Liver (tissue), 8 donors: ENCODE measurements at regions not wholly inside any gene's neighbourhood (a gene's known extent, or its start where the extent isn't known, plus 50 kb on each side); places are given as distances from the start of the nearest gene placed in this dataset.
"Not testable (repeated sequence)": the region's sequence is repeated elsewhere in the genome, so short reads cannot be mapped to it uniquely, and the experiment has no call there.

Source experiments
- DNase-seq: peaks from one replicate; pipeline ENCODE4 v3.0.0-alpha.2; 2017; ENCODE audit warnings: low spot score
- H3K27ac ChIP-seq, 2 donors: one replicate each; pipeline ENCODE4 v1.7.0; 2013; ENCODE audit warnings: inconsistent platforms in 2 of 2, low read length in 2 of 2, control low read depth in 1 of 2, low read depth in 1 of 2, mild to moderate bottlenecking in 1 of 2
- H3K27me3 ChIP-seq, 4 donors: one replicate each; pipeline versions ENCODE4 v1.6.1 to v1.7.0; 2013; ENCODE audit warnings: low read length in 3 of 4, inconsistent platforms in 1 of 4, mild to moderate bottlenecking in 1 of 4, moderate library complexity in 1 of 4; ENCODE audit not compliant: control insufficient read depth in 4 of 4, insufficient read depth in 4 of 4
- H3K36me3 ChIP-seq, 4 donors: one replicate each; pipeline versions ENCODE4 v1.6.1 to v1.7.0; 2013; ENCODE audit warnings: low read length in 3 of 4, mild to moderate bottlenecking in 3 of 4, low read depth in 1 of 4, moderate library complexity in 1 of 4; ENCODE audit not compliant: control insufficient read depth in 4 of 4, insufficient read depth in 3 of 4
- H3K4me1 ChIP-seq, 4 donors: one replicate each; pipeline versions ENCODE4 v1.6.1 to v1.7.0; 2013; ENCODE audit warnings: low read length in 3 of 4, mild to moderate bottlenecking in 3 of 4, moderate library complexity in 1 of 4; ENCODE audit not compliant: control insufficient read depth in 4 of 4, insufficient read depth in 4 of 4
- H3K4me3 ChIP-seq, 3 donors: one replicate each; pipeline versions ENCODE4 v1.6.1 to v1.7.0; 2013; ENCODE audit warnings: low read length in 3 of 3, control low read depth in 1 of 3, low read depth in 1 of 3, mild to moderate bottlenecking in 1 of 3
- H3K9ac ChIP-seq, 2 donors: one replicate each; pipeline ENCODE4 v1.7.0; 2013; ENCODE audit warnings: low read length in 2 of 2, mild to moderate bottlenecking in 2 of 2, moderate library complexity in 2 of 2, control low read depth in 1 of 2, low read depth in 1 of 2
- H3K9me3 ChIP-seq, 4 donors: one replicate each; pipeline versions ENCODE4 v1.6.1 to v1.7.0; 2013; ENCODE audit warnings: low read length in 3 of 4; ENCODE audit not compliant: control insufficient read depth in 4 of 4
- ATF3 ChIP-seq: IDR thresholded peaks from 2 replicates; pipeline ENCODE4 v1.6.1; 2016; ENCODE audit warnings: antibody characterized with exemption
- CTCF ChIP-seq: fragments of 150-350 bp; IDR thresholded peaks from 2 replicates; pipeline ENCODE4 v1.5.1; 2017; ENCODE audit warnings: improper control_type of control experiment, low read depth, low read length; ENCODE audit not compliant: missing input control
- EGR1 ChIP-seq, 2 donors: IDR thresholded peaks; 2 replicates each; pipeline ENCODE4 v1.6.1; 2016 to 2018; ENCODE audit warnings: antibody characterized with exemption in 2 of 2, low read depth in 2 of 2
- FOXA1 ChIP-seq: IDR thresholded peaks from 2 replicates; pipeline ENCODE4 v1.6.1; 2016; ENCODE audit warnings: antibody characterized with exemption
- FOXA2 ChIP-seq: IDR thresholded peaks from 2 replicates; pipeline ENCODE4 v1.6.1; 2016; ENCODE audit warnings: antibody characterized with exemption
- GABPA ChIP-seq, 2 donors: IDR thresholded peaks in 1 of 2; conservative IDR thresholded peaks in 1 of 2; 2 replicates each; pipeline ENCODE4 v1.6.1; 2016; ENCODE audit warnings: antibody characterized with exemption in 2 of 2, mild to moderate bottlenecking in 1 of 2, moderate library complexity in 1 of 2
- HNF4A ChIP-seq, 2 donors: conservative IDR thresholded peaks; 2 replicates each; pipeline ENCODE4 v1.6.1; 2016; ENCODE audit warnings: antibody characterized with exemption in 2 of 2, mild to moderate bottlenecking in 2 of 2
- HNF4G ChIP-seq: IDR thresholded peaks from 2 replicates; pipeline ENCODE4 v1.6.1; 2016; ENCODE audit warnings: antibody characterized with exemption
- JUND ChIP-seq, 2 donors: IDR thresholded peaks; 2 replicates each; pipeline ENCODE4 v1.6.1; 2016; ENCODE audit warnings: antibody characterized with exemption in 2 of 2
- NR2F2 ChIP-seq: IDR thresholded peaks from 2 replicates; pipeline ENCODE4 v1.6.1; 2016; ENCODE audit warnings: antibody characterized with exemption
- RAD21 ChIP-seq, 2 donors: IDR thresholded peaks; 2 replicates each; pipeline ENCODE4 v1.6.1; 2016; ENCODE audit warnings: antibody characterized with exemption in 2 of 2, mild to moderate bottlenecking in 2 of 2
- RXRA ChIP-seq, 2 donors: IDR thresholded peaks; 2 replicates each; pipeline ENCODE4 v1.6.1; 2017 to 2018; ENCODE audit warnings: antibody characterized with exemption in 2 of 2, mild to moderate bottlenecking in 1 of 2
- SP1 ChIP-seq: IDR thresholded peaks from 2 replicates; pipeline ENCODE4 v1.6.1; 2018; ENCODE audit warnings: antibody characterized with exemption, mild to moderate bottlenecking
- TAF1 ChIP-seq: conservative IDR thresholded peaks from 2 replicates; pipeline ENCODE4 v1.6.1; 2016; ENCODE audit warnings: antibody characterized with exemption, mild to moderate bottlenecking
- YY1 ChIP-seq: IDR thresholded peaks from 2 replicates; pipeline ENCODE4 v1.6.1; 2016; ENCODE audit warnings: antibody characterized with exemption, mild to moderate bottlenecking
- WGBS: extraction: QIAGEN DNeasy Blood & Tissue Kit; methylation state at CpG from one replicate; pipeline ENCODE4 v1.1.7; 2013; 5-methylcytosine and 5-hydroxymethylcytosine counted together
- TF ChIP-seq, protein P1 (sequence below): IDR thresholded peaks from 2 replicates; pipeline ENCODE4 v1.6.1; 2016; ENCODE audit warnings: antibody characterized with exemption, mild to moderate bottlenecking
- TF ChIP-seq, protein P2 (sequence below): IDR thresholded peaks from 2 replicates; pipeline ENCODE4 v1.6.1; 2016; ENCODE audit warnings: antibody characterized with exemption
- TF ChIP-seq, protein P3 (sequence below): IDR thresholded peaks from 2 replicates; pipeline ENCODE4 v1.6.1; 2016; ENCODE audit warnings: antibody characterized with exemption
- donor health status: healthy.
- donor health status: healthy.
- donor health status: healthy.
- donor health status: healthy.
- donor health status: healthy.

DNA sequence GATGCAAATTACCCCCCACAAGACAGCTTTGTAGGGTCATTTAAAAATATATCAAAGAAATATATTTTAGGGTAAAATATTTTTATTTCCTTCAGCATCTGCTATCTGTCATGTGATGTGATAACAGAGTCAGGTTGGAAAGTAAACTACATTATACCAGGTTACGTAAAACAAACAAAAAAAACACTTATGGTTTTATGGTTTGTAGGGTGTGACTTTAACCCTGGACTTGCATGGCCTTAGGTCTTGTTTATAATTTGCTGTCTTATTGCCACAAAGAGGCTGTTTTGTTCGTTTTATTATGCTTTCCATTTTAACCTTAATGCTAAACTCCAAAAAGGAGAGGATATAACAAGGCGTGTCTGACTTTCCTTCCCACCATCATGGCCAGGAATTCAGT, 244.5 kb upstream of the MME start:
- Histone ChIP-seq H3K4me3 (no peak overlapping the region), H3K27me3 (peaks cover 0 to 6% (median 0%) of the 10 kb centered on the region in 4 donors), H3K27ac (no peak overlapping the region), H3K9me3 (no peaks in the 10 kb centered on the region), H3K4me1 (no peaks in the 10 kb centered on the region), H3K36me3 (no peaks in the 10 kb centered on the region), H3K9ac (no peak overlapping the region)
- 72% methylated on average over 3 of the region's 3 CpGs for WGBS
- TF ChIP-seq JUND (IDR thresholded peaks at IDR 0.05) (no peak), FOXA1 (no peak), HNF4G (no peak), ATF3 (no peak), GABPA (IDR thresholded peaks at IDR 0.05 in 1 of 2, conservative IDR thresholded peaks at IDR 0.05 in 1 of 2) (no peak), HNF4A (conservative IDR thresholded peaks at IDR 0.05) (no peak), EGR1 (IDR thresholded peaks at IDR 0.05; ENCODE audit: low read depth in 2 of 2) (no peak), CTCF (no peak), RAD21 (IDR thresholded peaks at IDR 0.05) (no peak), TAF1 (no peak), FOXA2 (no peak), RXRA (IDR thresholded peaks at IDR 0.05) (no peak), YY1 (no peak), SP1 (no peak), NR2F2 (no peak)
- TF ChIP-seq, protein P1, sequence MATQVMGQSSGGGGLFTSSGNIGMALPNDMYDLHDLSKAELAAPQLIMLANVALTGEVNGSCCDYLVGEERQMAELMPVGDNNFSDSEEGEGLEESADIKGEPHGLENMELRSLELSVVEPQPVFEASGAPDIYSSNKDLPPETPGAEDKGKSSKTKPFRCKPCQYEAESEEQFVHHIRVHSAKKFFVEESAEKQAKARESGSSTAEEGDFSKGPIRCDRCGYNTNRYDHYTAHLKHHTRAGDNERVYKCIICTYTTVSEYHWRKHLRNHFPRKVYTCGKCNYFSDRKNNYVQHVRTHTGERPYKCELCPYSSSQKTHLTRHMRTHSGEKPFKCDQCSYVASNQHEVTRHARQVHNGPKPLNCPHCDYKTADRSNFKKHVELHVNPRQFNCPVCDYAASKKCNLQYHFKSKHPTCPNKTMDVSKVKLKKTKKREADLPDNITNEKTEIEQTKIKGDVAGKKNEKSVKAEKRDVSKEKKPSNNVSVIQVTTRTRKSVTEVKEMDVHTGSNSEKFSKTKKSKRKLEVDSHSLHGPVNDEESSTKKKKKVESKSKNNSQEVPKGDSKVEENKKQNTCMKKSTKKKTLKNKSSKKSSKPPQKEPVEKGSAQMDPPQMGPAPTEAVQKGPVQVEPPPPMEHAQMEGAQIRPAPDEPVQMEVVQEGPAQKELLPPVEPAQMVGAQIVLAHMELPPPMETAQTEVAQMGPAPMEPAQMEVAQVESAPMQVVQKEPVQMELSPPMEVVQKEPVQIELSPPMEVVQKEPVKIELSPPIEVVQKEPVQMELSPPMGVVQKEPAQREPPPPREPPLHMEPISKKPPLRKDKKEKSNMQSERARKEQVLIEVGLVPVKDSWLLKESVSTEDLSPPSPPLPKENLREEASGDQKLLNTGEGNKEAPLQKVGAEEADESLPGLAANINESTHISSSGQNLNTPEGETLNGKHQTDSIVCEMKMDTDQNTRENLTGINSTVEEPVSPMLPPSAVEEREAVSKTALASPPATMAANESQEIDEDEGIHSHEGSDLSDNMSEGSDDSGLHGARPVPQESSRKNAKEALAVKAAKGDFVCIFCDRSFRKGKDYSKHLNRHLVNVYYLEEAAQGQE, result no peak
- TF ChIP-seq, protein P2, sequence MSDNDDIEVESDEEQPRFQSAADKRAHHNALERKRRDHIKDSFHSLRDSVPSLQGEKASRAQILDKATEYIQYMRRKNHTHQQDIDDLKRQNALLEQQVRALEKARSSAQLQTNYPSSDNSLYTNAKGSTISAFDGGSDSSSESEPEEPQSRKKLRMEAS, result no peak
- TF ChIP-seq, protein P3, sequence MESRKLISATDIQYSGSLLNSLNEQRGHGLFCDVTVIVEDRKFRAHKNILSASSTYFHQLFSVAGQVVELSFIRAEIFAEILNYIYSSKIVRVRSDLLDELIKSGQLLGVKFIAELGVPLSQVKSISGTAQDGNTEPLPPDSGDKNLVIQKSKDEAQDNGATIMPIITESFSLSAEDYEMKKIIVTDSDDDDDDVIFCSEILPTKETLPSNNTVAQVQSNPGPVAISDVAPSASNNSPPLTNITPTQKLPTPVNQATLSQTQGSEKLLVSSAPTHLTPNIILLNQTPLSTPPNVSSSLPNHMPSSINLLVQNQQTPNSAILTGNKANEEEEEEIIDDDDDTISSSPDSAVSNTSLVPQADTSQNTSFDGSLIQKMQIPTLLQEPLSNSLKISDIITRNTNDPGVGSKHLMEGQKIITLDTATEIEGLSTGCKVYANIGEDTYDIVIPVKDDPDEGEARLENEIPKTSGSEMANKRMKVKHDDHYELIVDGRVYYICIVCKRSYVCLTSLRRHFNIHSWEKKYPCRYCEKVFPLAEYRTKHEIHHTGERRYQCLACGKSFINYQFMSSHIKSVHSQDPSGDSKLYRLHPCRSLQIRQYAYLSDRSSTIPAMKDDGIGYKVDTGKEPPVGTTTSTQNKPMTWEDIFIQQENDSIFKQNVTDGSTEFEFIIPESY, result no peak
- no peak for DNase-seq

DNA sequence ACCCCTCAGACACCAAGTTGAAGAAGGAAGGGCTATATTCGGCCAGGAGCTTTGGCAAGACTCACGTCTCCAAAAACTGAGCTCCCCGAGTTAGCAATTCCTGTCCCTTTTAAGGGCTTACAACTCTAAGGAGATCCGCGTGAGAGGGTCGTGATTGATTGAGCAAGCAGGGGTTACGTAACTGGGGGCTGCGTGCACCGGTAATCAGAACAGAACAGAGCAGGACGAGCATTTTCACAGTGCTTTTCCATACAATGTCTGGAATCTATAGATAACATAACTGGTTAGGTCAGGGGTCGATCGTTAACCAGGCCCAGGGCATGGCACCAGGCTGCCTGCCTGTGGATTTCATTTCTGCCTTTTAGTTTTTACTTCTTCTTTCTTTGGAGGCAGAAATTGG, 245.3 kb upstream of the MME start:
- H3K4me1 ChIP-seq, H3K27ac ChIP-seq, H3K27me3 ChIP-seq, H3K9me3 ChIP-seq, H3K4me3 ChIP-seq, DNase-seq, H3K36me3 ChIP-seq, H3K9ac ChIP-seq: not testable (repeated sequence)
- 77% methylated on average over 12 of the region's 12 CpGs for WGBS
